ENCODE measurements at regions not wholly inside any gene's neighbourhood (a gene's known extent, or its start where the extent isn't known, plus 50 kb on each side); places are given as distances from the start of the nearest gene placed in this dataset.
A peak's percentile ranks its signal among the peaks of the same experiment; 100 is the strongest.

DNA sequence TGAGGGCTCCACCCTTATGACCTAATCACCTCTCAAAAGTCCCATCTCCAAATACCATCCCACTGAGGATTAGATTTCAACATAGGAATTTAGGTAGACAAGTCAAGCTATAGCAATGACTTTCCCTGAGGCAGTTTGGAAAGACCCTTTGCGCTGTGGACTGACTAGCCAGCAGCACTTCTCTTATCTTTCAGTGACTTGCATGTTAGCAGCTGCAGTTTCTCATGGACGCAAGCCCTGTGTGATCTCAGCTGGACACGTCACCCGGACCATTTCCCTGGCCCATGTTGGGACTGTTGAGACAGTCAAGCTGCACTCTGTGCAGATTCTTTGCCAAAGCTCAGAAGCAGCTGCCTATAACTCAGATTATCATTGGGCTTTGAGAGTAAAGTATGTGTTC lies 408.1 kb upstream of the USP24 start:
- no peaks in the 10 kb centered on the region for H3K36me3 ChIP-seq (ENCODE audit: control insufficient read depth in 2 of 3, insufficient read depth in 3 of 3, low read length in 3 of 3)
- H3K9me3 ChIP-seq (ENCODE audit: control insufficient read depth in 2 of 3, insufficient read depth in 1 of 3, low read length in 3 of 3), result peaks cover 0 to 8% (median 0%) of the 10 kb centered on the region in 3 donors
- no peak overlapping the region for H3K27ac ChIP-seq (ENCODE audit: low read depth in 2 of 2, low read length in 2 of 2)
- H3K4me3 ChIP-seq (ENCODE audit: low read length in 3 of 3), result no peak overlapping the region
- FAIRE-seq (no peak), DNase-seq (peak in 4 of 5 donors; percentile 41 to 89 (median 66))
- no peak overlapping the region for H3K9ac ChIP-seq (ENCODE audit: low read length in 3 of 3)
- H3K27me3 ChIP-seq (ENCODE audit: control insufficient read depth, insufficient read depth, low read length), result no peaks in the 10 kb centered on the region
- TF ChIP-seq, protein P1, sequence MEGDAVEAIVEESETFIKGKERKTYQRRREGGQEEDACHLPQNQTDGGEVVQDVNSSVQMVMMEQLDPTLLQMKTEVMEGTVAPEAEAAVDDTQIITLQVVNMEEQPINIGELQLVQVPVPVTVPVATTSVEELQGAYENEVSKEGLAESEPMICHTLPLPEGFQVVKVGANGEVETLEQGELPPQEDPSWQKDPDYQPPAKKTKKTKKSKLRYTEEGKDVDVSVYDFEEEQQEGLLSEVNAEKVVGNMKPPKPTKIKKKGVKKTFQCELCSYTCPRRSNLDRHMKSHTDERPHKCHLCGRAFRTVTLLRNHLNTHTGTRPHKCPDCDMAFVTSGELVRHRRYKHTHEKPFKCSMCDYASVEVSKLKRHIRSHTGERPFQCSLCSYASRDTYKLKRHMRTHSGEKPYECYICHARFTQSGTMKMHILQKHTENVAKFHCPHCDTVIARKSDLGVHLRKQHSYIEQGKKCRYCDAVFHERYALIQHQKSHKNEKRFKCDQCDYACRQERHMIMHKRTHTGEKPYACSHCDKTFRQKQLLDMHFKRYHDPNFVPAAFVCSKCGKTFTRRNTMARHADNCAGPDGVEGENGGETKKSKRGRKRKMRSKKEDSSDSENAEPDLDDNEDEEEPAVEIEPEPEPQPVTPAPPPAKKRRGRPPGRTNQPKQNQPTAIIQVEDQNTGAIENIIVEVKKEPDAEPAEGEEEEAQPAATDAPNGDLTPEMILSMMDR (IDR thresholded peaks at IDR 0.05; ENCODE audit: borderline replicate concordance, extremely low read depth, insufficient read depth), result no peak
- intact Hi-C loops (cut with DNase I), result no loop called here
- H3K4me1 ChIP-seq (ENCODE audit: control insufficient read depth in 2 of 3, insufficient read depth in 2 of 3, low read depth in 1 of 3, low read length in 3 of 3), result no peaks in the 10 kb centered on the region

- intact Hi-C loops (cut with DNase I), result no loop called here
- peaks cover 0 to 8% (median 0%) of the 10 kb centered on the region in 3 donors for H3K9me3 ChIP-seq (ENCODE audit: control insufficient read depth in 2 of 3, insufficient read depth in 1 of 3, low read length in 3 of 3)
- peak in 4 of 5 donors; percentile 49 to 91 (median 74) for DNase-seq
These were observed 406.9 kb upstream of the USP24 start for GRCh38 chr1:55622074-55622473.

GRCh38 chr1:55618199-55618598 lies 403.0 kb upstream of the USP24 start:
- DNase-seq (no peak), FAIRE-seq (no peak)
- intact Hi-C loops (cut with DNase I), result no loop called here
- no peaks in the 10 kb centered on the region for H3K36me3 ChIP-seq (ENCODE audit: control insufficient read depth in 2 of 3, insufficient read depth in 3 of 3, low read length in 3 of 3)
- no peak overlapping the region for H3K27ac ChIP-seq (ENCODE audit: low read depth in 2 of 2, low read length in 2 of 2)
- peaks cover 0 to 5% (median 0%) of the 10 kb centered on the region in 3 donors for H3K9me3 ChIP-seq (ENCODE audit: control insufficient read depth in 2 of 3, insufficient read depth in 1 of 3, low read length in 3 of 3)
- H3K4me3 ChIP-seq (ENCODE audit: low read length in 3 of 3), result no peak overlapping the region
- no peak overlapping the region for H3K9ac ChIP-seq (ENCODE audit: low read length in 3 of 3)
- TF ChIP-seq, protein P1 (IDR thresholded peaks at IDR 0.05; ENCODE audit: borderline replicate concordance, extremely low read depth, insufficient read depth), result no peak
- H3K4me1 ChIP-seq (ENCODE audit: control insufficient read depth in 2 of 3, insufficient read depth in 2 of 3, low read depth in 1 of 3, low read length in 3 of 3), result no peaks in the 10 kb centered on the region
- H3K27me3 ChIP-seq (ENCODE audit: control insufficient read depth, insufficient read depth, low read length), result no peaks in the 10 kb centered on the region

More at GRCh38 chr1:55622074-55622473, 406.9 kb upstream of the USP24 start:
- Histone ChIP-seq H3K9ac (ENCODE audit: low read length in 3 of 3) (no peak overlapping the region), H3K27ac (ENCODE audit: low read depth in 2 of 2, low read length in 2 of 2) (no peak overlapping the region), H3K4me1 (ENCODE audit: control insufficient read depth in 2 of 3, insufficient read depth in 2 of 3, low read depth in 1 of 3, low read length in 3 of 3) (no peaks in the 10 kb centered on the region), H3K4me3 (ENCODE audit: low read length in 3 of 3) (no peak overlapping the region), H3K27me3 (ENCODE audit: control insufficient read depth, insufficient read depth, low read length) (no peaks in the 10 kb centered on the region), H3K36me3 (ENCODE audit: control insufficient read depth in 2 of 3, insufficient read depth in 3 of 3, low read length in 3 of 3) (no peaks in the 10 kb centered on the region)
- no peak for FAIRE-seq
- TF ChIP-seq, protein P1 (IDR thresholded peaks at IDR 0.05; ENCODE audit: borderline replicate concordance, extremely low read depth, insufficient read depth), result no peak

Data from kidney (tissue), 13 donors.